NCI-H226 (cell line): ENCODE measurements at regions not wholly inside any gene's neighbourhood (a gene's known extent, or its start where the extent isn't known, plus 50 kb on each side); places are given as distances from the start of the nearest gene placed in this dataset.
"Not testable (repeated sequence)": the region's sequence is repeated elsewhere in the genome, so short reads cannot be mapped to it uniquely, and the experiment has no call there.

Experiments used
- DNase-seq: peaks from one replicate; pipeline ENCODE4 v3.0.0-alpha.2; 2015

GRCh38 chr3:71926262-71926600, 141.3 kb upstream of the PROK2 start:
- DNase-seq, result peak; percentile 6

- not testable (repeated sequence) for DNase-seq
Measured at GRCh38 chr3:71925511-71926261, 140.7 kb upstream of the PROK2 start.

- no peak for DNase-seq
Measured at GRCh38 chr3:71924721-71925120, 139.8 kb upstream of the PROK2 start.

GRCh38 chr3:71921036-71921435, 136.1 kb upstream of the PROK2 start:
- no peak for DNase-seq

- no peak for DNase-seq
Measured at GRCh38 chr3:71919572-71919971, 134.6 kb upstream of the PROK2 start.

- DNase-seq, result no peak
Measured at GRCh38 chr3:71917545-71917944, 132.6 kb upstream of the PROK2 start.

- peak; percentile 30 for DNase-seq
Measured at GRCh38 chr3:71916747-71917369, 131.9 kb upstream of the PROK2 start.

GRCh38 chr3:71912839-71913495, 128.0 kb upstream of the PROK2 start:
- no peak for DNase-seq

- DNase-seq, result no peak
Measured at GRCh38 chr3:71910108-71910507, 125.2 kb upstream of the PROK2 start.

GRCh38 chr3:71907996-71908395, 123.0 kb upstream of the PROK2 start:
- DNase-seq, result no peak

GRCh38 chr3:71906976-71907375, 122.0 kb upstream of the PROK2 start:
- DNase-seq, result no peak

- no peak for DNase-seq
Measured at GRCh38 chr3:71905426-71905825, 120.5 kb upstream of the PROK2 start.

- no peak for DNase-seq
Measured at GRCh38 chr3:71903936-71904335, 119.0 kb upstream of the PROK2 start.

- DNase-seq, result no peak
Measured at GRCh38 chr3:71903112-71903495, 118.2 kb upstream of the PROK2 start.

- DNase-seq, result no peak
Measured at GRCh38 chr3:71902258-71903111, 117.5 kb upstream of the PROK2 start.

GRCh38 chr3:71901645-71902044, 116.7 kb upstream of the PROK2 start:
- no peak for DNase-seq

- no peak for DNase-seq
Measured at GRCh38 chr3:71900057-71900456, 115.1 kb upstream of the PROK2 start.

- no peak for DNase-seq
Measured at GRCh38 chr3:71896751-71897150, 111.8 kb upstream of the PROK2 start.

GRCh38 chr3:71893702-71894479, 108.9 kb upstream of the PROK2 start:
- DNase-seq, result no peak

GRCh38 chr3:71893122-71893521, 108.2 kb upstream of the PROK2 start:
- no peak for DNase-seq

GRCh38 chr3:71891483-71891882, 106.5 kb upstream of the PROK2 start:
- DNase-seq, result no peak

GRCh38 chr3:71890356-71890931, 105.5 kb upstream of the PROK2 start:
- no peak for DNase-seq
